Mesendoderm (in vitro differentiated cells): ENCODE measurements at regions not wholly inside any gene's neighbourhood (a gene's known extent, or its start where the extent isn't known, plus 50 kb on each side); places are given as distances from the start of the nearest gene placed in this dataset.

ENCODE experiments used
- DNase-seq: peaks from one replicate; pipeline ENCODE4 v3.0.0; 2013
- H2AK5ac ChIP-seq: 2 replicates; pipeline ENCODE4 v1.6.1; 2013; ENCODE audit warnings: low read length, inconsistent platforms
- H2BK120ac ChIP-seq: 2 replicates; pipeline ENCODE4 v1.6.1; 2013; ENCODE audit warnings: low read depth, mild to moderate bottlenecking, low read length, moderate library complexity, mixed read lengths
- H2BK15ac ChIP-seq: replicated peaks from 2 replicates; pipeline ENCODE4 v1.6.1; 2013; ENCODE audit warnings: low read depth, mild to moderate bottlenecking, moderate library complexity
- H2BK5ac ChIP-seq: 2 replicates; pipeline ENCODE4 v1.6.1; 2013; ENCODE audit warnings: low read length, inconsistent platforms
- H3K18ac ChIP-seq: 2 replicates; pipeline ENCODE4 v1.6.1; 2013; ENCODE audit warnings: mild to moderate bottlenecking, low read length, mixed read lengths
- H3K23ac ChIP-seq: one replicate; pipeline ENCODE4 v1.6.1; 2013; ENCODE audit warnings: low read length
- H3K27ac ChIP-seq: 2 replicates; pipeline ENCODE4 v1.5.1; 2013; ENCODE audit warnings: low read depth, mild to moderate bottlenecking, inconsistent platforms, low read length, moderate library complexity
- H3K27me3 ChIP-seq: 2 replicates; pipeline ENCODE4 v1.6.1; 2013; ENCODE audit warnings: low read length, control low read depth, mild to moderate bottlenecking, inconsistent platforms; ENCODE audit not compliant: insufficient read depth, poor library complexity
- H3K36me3 ChIP-seq: 2 replicates; pipeline ENCODE4 v1.6.1; 2013; ENCODE audit warnings: low read length, inconsistent platforms; ENCODE audit not compliant: control insufficient read depth, insufficient read depth
- H3K4ac ChIP-seq: one replicate; pipeline ENCODE4 v1.6.1; 2013; ENCODE audit warnings: low read depth, mild to moderate bottlenecking, low read length, moderate library complexity
- H3K4me1 ChIP-seq: 2 replicates; pipeline ENCODE4 v1.6.1; 2013; ENCODE audit warnings: low read depth, low read length, inconsistent platforms; ENCODE audit not compliant: control insufficient read depth
- H3K4me2 ChIP-seq: 2 replicates; pipeline ENCODE4 v1.6.1; 2013; ENCODE audit warnings: low read length
- H3K4me3 ChIP-seq: 2 replicates; pipeline ENCODE4 v1.5.1; 2013; ENCODE audit warnings: mild to moderate bottlenecking, low read length
- H3K56ac ChIP-seq: one replicate; pipeline ENCODE4 v1.6.1; 2013; ENCODE audit warnings: low read length
- H3K79me1 ChIP-seq: 2 replicates; pipeline ENCODE4 v1.6.1; 2013; ENCODE audit warnings: low read length, inconsistent platforms
- H3K79me2 ChIP-seq: 2 replicates; pipeline ENCODE4 v1.6.1; 2013; ENCODE audit warnings: mild to moderate bottlenecking, low read length; ENCODE audit not compliant: control insufficient read depth, insufficient read depth
- H3K9ac ChIP-seq: 2 replicates; pipeline ENCODE4 v1.6.1; 2013; ENCODE audit warnings: low read length, inconsistent platforms
- H4K5ac ChIP-seq: one replicate; pipeline ENCODE4 v1.6.1; 2013; ENCODE audit warnings: low read length
- H4K8ac ChIP-seq: one replicate; pipeline ENCODE4 v1.6.1; 2013; ENCODE audit warnings: low read depth, mild to moderate bottlenecking, control low read depth, low read length, moderate library complexity
- WGBS: extraction: QIAGEN DNeasy Blood & Tissue Kit; methylation state at CpG from one replicate; pipeline ENCODE4 v1.1.7; 2013; ENCODE audit warnings: low lambda C conversion rate, missing lambda C conversion rate; ENCODE audit not compliant: insufficient coverage; ENCODE audit errors: extremely low coverage; 5-methylcytosine and 5-hydroxymethylcytosine counted together

- H3K27ac ChIP-seq, result no peak overlapping the region
These were observed 172.9 kb upstream of the SETBP1 start for GRCh38 chr18:44507729-44508325.

GRCh38 chr18:44508474-44508873, 172.2 kb upstream of the SETBP1 start:
- no peak for DNase-seq
- no peak overlapping the region for H3K4ac ChIP-seq
- H3K23ac ChIP-seq, result no peak overlapping the region
- no peak overlapping the region for H2BK120ac ChIP-seq
- no peak overlapping the region for H2BK5ac ChIP-seq
- no peak overlapping the region for H4K5ac ChIP-seq
- H2AK5ac ChIP-seq, result no peak overlapping the region
- no peaks in the 10 kb centered on the region for H3K36me3 ChIP-seq
- no peak overlapping the region for H3K27ac ChIP-seq
- no peak overlapping the region for H3K9ac ChIP-seq
- no peak overlapping the region for H4K8ac ChIP-seq
- H3K79me2 ChIP-seq, result no peaks in the 10 kb centered on the region
- H3K4me2 ChIP-seq, result no peak overlapping the region
- H3K18ac ChIP-seq, result no peak overlapping the region
- no peak overlapping the region for H3K56ac ChIP-seq
- H2BK15ac ChIP-seq, result no peak overlapping the region
- no peaks in the 10 kb centered on the region for H3K79me1 ChIP-seq
- no peaks in the 10 kb centered on the region for H3K27me3 ChIP-seq
- WGBS, result no CpG with 5 or more reads among the region's 3 CpGs
- H3K4me3 ChIP-seq, result no peak overlapping the region
- no peaks in the 10 kb centered on the region for H3K4me1 ChIP-seq

More at GRCh38 chr18:44507729-44508325, 172.9 kb upstream of the SETBP1 start:
- Histone ChIP-seq H2BK120ac (no peak overlapping the region), H3K18ac (no peak overlapping the region), H4K8ac (no peak overlapping the region), H3K23ac (no peak overlapping the region), H2BK5ac (no peak overlapping the region), H3K4me3 (no peak overlapping the region), H3K36me3 (no peaks in the 10 kb centered on the region), H4K5ac (no peak overlapping the region), H3K4ac (no peak overlapping the region), H3K56ac (no peak overlapping the region), H2AK5ac (no peak overlapping the region), H3K4me1 (no peaks in the 10 kb centered on the region), H3K79me2 (no peaks in the 10 kb centered on the region), H3K79me1 (no peaks in the 10 kb centered on the region), H2BK15ac (no peak overlapping the region), H3K27me3 (no peaks in the 10 kb centered on the region), H3K9ac (no peak overlapping the region), H3K4me2 (no peak overlapping the region)
- no peak for DNase-seq
- no CpG with 5 or more reads among the region's 6 CpGs for WGBS

- H3K4me3 ChIP-seq, result no peak overlapping the region
- H3K18ac ChIP-seq, result no peak overlapping the region
- no peak overlapping the region for H3K4me2 ChIP-seq
- H4K8ac ChIP-seq, result no peak overlapping the region
- H3K9ac ChIP-seq, result no peak overlapping the region
- no peak overlapping the region for H2BK5ac ChIP-seq
- H4K5ac ChIP-seq, result no peak overlapping the region
- WGBS, result no CpG with 5 or more reads among the region's 2 CpGs
- H2BK120ac ChIP-seq, result no peak overlapping the region
- no peak for DNase-seq
- H2BK15ac ChIP-seq, result no peak overlapping the region
- no peaks in the 10 kb centered on the region for H3K4me1 ChIP-seq
- H3K4ac ChIP-seq, result no peak overlapping the region
- no peaks in the 10 kb centered on the region for H3K36me3 ChIP-seq
- H3K23ac ChIP-seq, result no peak overlapping the region
- no peak overlapping the region for H3K27ac ChIP-seq
- H3K79me2 ChIP-seq, result no peaks in the 10 kb centered on the region
- H3K79me1 ChIP-seq, result no peaks in the 10 kb centered on the region
- H3K56ac ChIP-seq, result no peak overlapping the region
- H3K27me3 ChIP-seq, result no peaks in the 10 kb centered on the region
- no peak overlapping the region for H2AK5ac ChIP-seq
These were observed 171.6 kb upstream of the SETBP1 start for GRCh38 chr18:44509048-44509447.

GRCh38 chr18:44510390-44510789, 170.3 kb upstream of the SETBP1 start:
- no peaks in the 10 kb centered on the region for H3K36me3 ChIP-seq
- H3K4me2 ChIP-seq, result no peak overlapping the region
- H3K27me3 ChIP-seq, result no peaks in the 10 kb centered on the region
- no peaks in the 10 kb centered on the region for H3K4me1 ChIP-seq
- no peak overlapping the region for H2BK15ac ChIP-seq
- no peak overlapping the region for H3K9ac ChIP-seq
- DNase-seq, result no peak
- no peak overlapping the region for H2AK5ac ChIP-seq
- H3K4me3 ChIP-seq, result no peak overlapping the region
- H3K79me2 ChIP-seq, result no peaks in the 10 kb centered on the region
- no peak overlapping the region for H2BK5ac ChIP-seq
- H2BK120ac ChIP-seq, result no peak overlapping the region
- no peaks in the 10 kb centered on the region for H3K79me1 ChIP-seq
- no peak overlapping the region for H4K8ac ChIP-seq
- H3K23ac ChIP-seq, result no peak overlapping the region
- no CpG with 5 or more reads among the region's 6 CpGs for WGBS
- no peak overlapping the region for H3K4ac ChIP-seq
- no peak overlapping the region for H3K56ac ChIP-seq
- H3K27ac ChIP-seq, result no peak overlapping the region
- H4K5ac ChIP-seq, result no peak overlapping the region
- no peak overlapping the region for H3K18ac ChIP-seq

- H2BK5ac ChIP-seq, result no peak overlapping the region
- 100% methylated on average over 2 of the region's 3 CpGs for WGBS
- H3K23ac ChIP-seq, result no peak overlapping the region
- no peak overlapping the region for H3K9ac ChIP-seq
- H3K79me2 ChIP-seq, result no peaks in the 10 kb centered on the region
- DNase-seq, result no peak
- H3K79me1 ChIP-seq, result no peaks in the 10 kb centered on the region
- H3K56ac ChIP-seq, result no peak overlapping the region
- no peak overlapping the region for H3K27ac ChIP-seq
- no peak overlapping the region for H3K18ac ChIP-seq
- H4K5ac ChIP-seq, result no peak overlapping the region
- H4K8ac ChIP-seq, result no peak overlapping the region
- no peak overlapping the region for H3K4ac ChIP-seq
- no peak overlapping the region for H3K4me2 ChIP-seq
- no peak overlapping the region for H2AK5ac ChIP-seq
- no peaks in the 10 kb centered on the region for H3K36me3 ChIP-seq
- H3K4me1 ChIP-seq, result no peaks in the 10 kb centered on the region
- H2BK15ac ChIP-seq, result no peak overlapping the region
- no peak overlapping the region for H2BK120ac ChIP-seq
- no peaks in the 10 kb centered on the region for H3K27me3 ChIP-seq
- H3K4me3 ChIP-seq, result no peak overlapping the region
These were observed 167.5 kb upstream of the SETBP1 start for GRCh38 chr18:44513233-44513632.

GRCh38 chr18:44514106-44514505, 166.6 kb upstream of the SETBP1 start:
- H3K56ac ChIP-seq, result no peak overlapping the region
- H3K79me2 ChIP-seq, result no peaks in the 10 kb centered on the region
- no peaks in the 10 kb centered on the region for H3K36me3 ChIP-seq
- H4K5ac ChIP-seq, result no peak overlapping the region
- H3K27me3 ChIP-seq, result no peaks in the 10 kb centered on the region
- no peak overlapping the region for H3K4me3 ChIP-seq
- H2AK5ac ChIP-seq, result no peak overlapping the region
- no peak overlapping the region for H2BK5ac ChIP-seq
- H3K27ac ChIP-seq, result no peak overlapping the region
- no CpG with 5 or more reads among the region's 1 CpG for whole genome bisulfite sequencing
- DNase-seq, result no peak
- no peak overlapping the region for H4K8ac ChIP-seq
- no peak overlapping the region for H2BK15ac ChIP-seq
- H3K9ac ChIP-seq, result no peak overlapping the region
- no peak overlapping the region for H3K18ac ChIP-seq
- H3K79me1 ChIP-seq, result no peaks in the 10 kb centered on the region
- H2BK120ac ChIP-seq, result no peak overlapping the region
- no peak overlapping the region for H3K4me2 ChIP-seq
- no peak overlapping the region for H3K4ac ChIP-seq
- no peak overlapping the region for H3K23ac ChIP-seq
- no peaks in the 10 kb centered on the region for H3K4me1 ChIP-seq
